ENCODE measurements at regions not wholly inside any gene's neighbourhood (a gene's known extent, or its start where the extent isn't known, plus 50 kb on each side); places are given as distances from the start of the nearest gene placed in this dataset.

GRCh38 chr4:56181140-56181953 lies 205.9 kb downstream of the AASDH start:
- Histone ChIP-seq H3K9me3 (ENCODE audit: control insufficient read depth, insufficient read depth, low read length) (no peaks in the 10 kb centered on the region), H3K36me3 (ENCODE audit: control insufficient read depth, insufficient read depth, low read length) (no peaks in the 10 kb centered on the region), H3K4me3 (ENCODE audit: low read depth, low read length) (no peak overlapping the region), H3K4me1 (ENCODE audit: control insufficient read depth, insufficient read depth, low read length) (peaks cover 5% of the 10 kb centered on the region), H3K27me3 (ENCODE audit: control insufficient read depth, insufficient read depth, low read length) (no peaks in the 10 kb centered on the region), H3K27ac (ENCODE audit: low read depth, low read length) (no peak overlapping the region)
- no peak for DNase-seq (ENCODE audit: low read depth in 4 of 6, low spot score in 6 of 6)
- WGBS (ENCODE audit: insufficient coverage): 81% methylated on average over 4 of the region's 5 CpGs

GRCh38 chr4:56169061-56169460 lies 218.2 kb downstream of the AASDH start:
- H3K4me3 ChIP-seq (ENCODE audit: low read depth, low read length): no peak overlapping the region
- WGBS (ENCODE audit: insufficient coverage): 67% methylated on average over 1 of the region's 2 CpGs

GRCh38 chr4:56164907-56165306 lies 216.2 kb downstream of the CEP135 start:
- 70% methylated on average over 2 of the region's 3 CpGs for WGBS (ENCODE audit: insufficient coverage)
- Histone ChIP-seq H3K36me3 (ENCODE audit: control insufficient read depth, insufficient read depth, low read length) (no peaks in the 10 kb centered on the region), H3K27ac (ENCODE audit: low read depth, low read length) (no peak overlapping the region), H3K9me3 (ENCODE audit: control insufficient read depth, insufficient read depth, low read length) (peaks cover 2% of the 10 kb centered on the region), H3K4me3 (ENCODE audit: low read depth, low read length) (no peak overlapping the region), H3K4me1 (ENCODE audit: control insufficient read depth, insufficient read depth, low read length) (no peaks in the 10 kb centered on the region), H3K27me3 (ENCODE audit: control insufficient read depth, insufficient read depth, low read length) (no peaks in the 10 kb centered on the region)
- DNase-seq (ENCODE audit: low read depth in 4 of 6, low spot score in 6 of 6): peak in 1 of 6 donors; percentile 38

More at GRCh38 chr4:56169061-56169460, 218.2 kb downstream of the AASDH start:
- no peak overlapping the region for H3K27ac ChIP-seq (ENCODE audit: low read depth, low read length)
- H3K9me3 ChIP-seq (ENCODE audit: control insufficient read depth, insufficient read depth, low read length): peaks cover 2% of the 10 kb centered on the region
- no peaks in the 10 kb centered on the region for H3K4me1 ChIP-seq (ENCODE audit: control insufficient read depth, insufficient read depth, low read length)
- H3K27me3 ChIP-seq (ENCODE audit: control insufficient read depth, insufficient read depth, low read length): no peaks in the 10 kb centered on the region
- no peaks in the 10 kb centered on the region for H3K36me3 ChIP-seq (ENCODE audit: control insufficient read depth, insufficient read depth, low read length)
- peak in 1 of 6 donors; percentile 68 for DNase-seq (ENCODE audit: low read depth in 4 of 6, low spot score in 6 of 6)

GRCh38 chr4:56160636-56161035 lies 211.9 kb downstream of the CEP135 start:
- no peaks in the 10 kb centered on the region for H3K4me1 ChIP-seq (ENCODE audit: control insufficient read depth, insufficient read depth, low read length)
- H3K9me3 ChIP-seq (ENCODE audit: control insufficient read depth, insufficient read depth, low read length): no peaks in the 10 kb centered on the region
- no peaks in the 10 kb centered on the region for H3K27me3 ChIP-seq (ENCODE audit: control insufficient read depth, insufficient read depth, low read length)
- no peak for DNase-seq (ENCODE audit: low read depth in 4 of 6, low spot score in 6 of 6)
- no peak overlapping the region for H3K4me3 ChIP-seq (ENCODE audit: low read depth, low read length)
- WGBS (ENCODE audit: insufficient coverage): 100% methylated on average over 4 of the region's 6 CpGs
- no peaks in the 10 kb centered on the region for H3K36me3 ChIP-seq (ENCODE audit: control insufficient read depth, insufficient read depth, low read length)
- H3K27ac ChIP-seq (ENCODE audit: low read depth, low read length): no peak overlapping the region

- Histone ChIP-seq H3K36me3 (ENCODE audit: control insufficient read depth, insufficient read depth, low read length) (no peaks in the 10 kb centered on the region), H3K27me3 (ENCODE audit: control insufficient read depth, insufficient read depth, low read length) (no peaks in the 10 kb centered on the region), H3K4me3 (ENCODE audit: low read depth, low read length) (no peak overlapping the region), H3K4me1 (ENCODE audit: control insufficient read depth, insufficient read depth, low read length) (no peaks in the 10 kb centered on the region), H3K9me3 (ENCODE audit: control insufficient read depth, insufficient read depth, low read length) (no peaks in the 10 kb centered on the region), H3K27ac (ENCODE audit: low read depth, low read length) (no peak overlapping the region)
- 35% methylated on average over 2 of the region's 5 CpGs for WGBS (ENCODE audit: insufficient coverage)
- peak in 1 of 6 donors; percentile 37 for DNase-seq (ENCODE audit: low read depth in 4 of 6, low spot score in 6 of 6)
These were observed 209.7 kb downstream of the CEP135 start for GRCh38 chr4:56158483-56158882.

- 97% methylated on average over 4 of the region's 6 CpGs for WGBS (ENCODE audit: insufficient coverage)
- H3K4me1 ChIP-seq (ENCODE audit: control insufficient read depth, insufficient read depth, low read length): no peaks in the 10 kb centered on the region
- DNase-seq (ENCODE audit: low read depth in 4 of 6, low spot score in 6 of 6): no peak
- no peak overlapping the region for H3K27ac ChIP-seq (ENCODE audit: low read depth, low read length)
- no peaks in the 10 kb centered on the region for H3K36me3 ChIP-seq (ENCODE audit: control insufficient read depth, insufficient read depth, low read length)
- no peaks in the 10 kb centered on the region for H3K9me3 ChIP-seq (ENCODE audit: control insufficient read depth, insufficient read depth, low read length)
- H3K4me3 ChIP-seq (ENCODE audit: low read depth, low read length): no peak overlapping the region
- H3K27me3 ChIP-seq (ENCODE audit: control insufficient read depth, insufficient read depth, low read length): no peaks in the 10 kb centered on the region
These were observed 207.4 kb downstream of the CEP135 start for GRCh38 chr4:56156141-56156540.

GRCh38 chr4:56155432-56155831 lies 206.7 kb downstream of the CEP135 start:
- DNase-seq (ENCODE audit: low read depth in 4 of 6, low spot score in 6 of 6): no peak
- WGBS (ENCODE audit: insufficient coverage): no CpG with 5 or more reads among the region's 4 CpGs
- no peaks in the 10 kb centered on the region for H3K36me3 ChIP-seq (ENCODE audit: control insufficient read depth, insufficient read depth, low read length)
- H3K4me1 ChIP-seq (ENCODE audit: control insufficient read depth, insufficient read depth, low read length): no peaks in the 10 kb centered on the region
- H3K27me3 ChIP-seq (ENCODE audit: control insufficient read depth, insufficient read depth, low read length): no peaks in the 10 kb centered on the region
- no peak overlapping the region for H3K27ac ChIP-seq (ENCODE audit: low read depth, low read length)
- H3K9me3 ChIP-seq (ENCODE audit: control insufficient read depth, insufficient read depth, low read length): no peaks in the 10 kb centered on the region
- no peak overlapping the region for H3K4me3 ChIP-seq (ENCODE audit: low read depth, low read length)

GRCh38 chr4:56149591-56149990 lies 200.8 kb downstream of the CEP135 start:
- WGBS (ENCODE audit: insufficient coverage): no CpG with 5 or more reads among the region's 2 CpGs

GRCh38 chr4:56148428-56148827 lies 199.7 kb downstream of the CEP135 start:
- DNase-seq (ENCODE audit: low read depth in 4 of 6, low spot score in 6 of 6): no peak
- Histone ChIP-seq H3K9me3 (ENCODE audit: control insufficient read depth, insufficient read depth, low read length) (no peaks in the 10 kb centered on the region), H3K36me3 (ENCODE audit: control insufficient read depth, insufficient read depth, low read length) (no peaks in the 10 kb centered on the region), H3K27ac (ENCODE audit: low read depth, low read length) (no peak overlapping the region), H3K27me3 (ENCODE audit: control insufficient read depth, insufficient read depth, low read length) (no peaks in the 10 kb centered on the region), H3K4me3 (ENCODE audit: low read depth, low read length) (no peak overlapping the region), H3K4me1 (ENCODE audit: control insufficient read depth, insufficient read depth, low read length) (no peaks in the 10 kb centered on the region)
- no CpG with 5 or more reads among the region's 2 CpGs for WGBS (ENCODE audit: insufficient coverage)

More at GRCh38 chr4:56149591-56149990, 200.8 kb downstream of the CEP135 start:
- Histone ChIP-seq H3K9me3 (ENCODE audit: control insufficient read depth, insufficient read depth, low read length) (no peaks in the 10 kb centered on the region), H3K4me3 (ENCODE audit: low read depth, low read length) (no peak overlapping the region), H3K27ac (ENCODE audit: low read depth, low read length) (no peak overlapping the region), H3K4me1 (ENCODE audit: control insufficient read depth, insufficient read depth, low read length) (no peaks in the 10 kb centered on the region), H3K36me3 (ENCODE audit: control insufficient read depth, insufficient read depth, low read length) (no peaks in the 10 kb centered on the region), H3K27me3 (ENCODE audit: control insufficient read depth, insufficient read depth, low read length) (no peaks in the 10 kb centered on the region)
- DNase-seq (ENCODE audit: low read depth in 4 of 6, low spot score in 6 of 6): no peak

- Histone ChIP-seq H3K27me3 (ENCODE audit: control insufficient read depth, insufficient read depth, low read length) (no peaks in the 10 kb centered on the region), H3K36me3 (ENCODE audit: control insufficient read depth, insufficient read depth, low read length) (no peaks in the 10 kb centered on the region), H3K4me1 (ENCODE audit: control insufficient read depth, insufficient read depth, low read length) (no peaks in the 10 kb centered on the region), H3K27ac (ENCODE audit: low read depth, low read length) (no peak overlapping the region), H3K4me3 (ENCODE audit: low read depth, low read length) (no peak overlapping the region), H3K9me3 (ENCODE audit: control insufficient read depth, insufficient read depth, low read length) (no peaks in the 10 kb centered on the region)
- no peak for DNase-seq (ENCODE audit: low read depth in 4 of 6, low spot score in 6 of 6)
These were observed 198.6 kb downstream of the CEP135 start for GRCh38 chr4:56147371-56147770.

Data from spinal cord (tissue), 9 donors.